ENCODE measurements at regions not wholly inside any gene's neighbourhood (a gene's known extent, or its start where the extent isn't known, plus 50 kb on each side); places are given as distances from the start of the nearest gene placed in this dataset.

DNA sequence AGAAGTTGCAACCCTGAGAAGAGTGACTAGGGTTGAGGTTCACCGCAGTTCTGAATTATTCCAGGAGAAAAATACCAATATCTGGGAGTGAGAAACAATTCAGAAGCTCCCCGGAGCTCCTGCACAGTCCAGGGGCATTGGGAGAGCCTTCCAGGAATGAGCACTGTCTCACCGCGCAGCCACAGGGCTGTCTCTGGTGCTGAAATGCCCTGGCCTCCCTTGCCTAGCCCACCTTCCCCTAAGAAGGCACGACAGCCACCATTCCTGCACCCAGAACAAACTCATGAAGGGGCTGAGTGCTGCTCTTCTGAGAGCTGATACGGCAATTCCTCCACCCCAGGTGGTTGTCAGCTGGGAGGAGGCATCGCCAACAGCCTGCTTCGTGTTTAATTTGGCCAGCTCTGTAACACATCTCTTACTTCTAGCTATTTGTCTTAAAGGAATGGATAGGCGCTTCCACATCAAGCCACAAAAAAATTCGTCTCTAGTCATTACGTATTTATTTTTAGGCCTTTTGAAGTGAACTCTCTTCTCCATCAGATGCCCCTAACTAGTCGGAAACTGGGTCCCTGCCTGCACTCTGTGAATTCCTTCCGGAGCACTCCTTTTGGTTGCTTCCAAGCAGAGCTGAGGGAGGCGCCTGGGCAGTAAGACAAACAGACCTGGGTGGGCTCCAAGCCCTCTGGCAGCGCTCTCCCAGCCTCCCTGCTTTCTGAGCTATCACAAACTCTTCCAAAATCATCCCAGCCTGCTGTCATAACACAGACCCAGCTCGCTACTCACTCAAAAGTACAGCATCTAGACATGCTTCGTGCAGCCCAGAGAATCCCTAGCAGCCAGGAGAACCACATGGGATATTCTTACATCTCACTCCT, 120.5 kb upstream of the CCDC68 start:
- TF ChIP-seq, protein P1, sequence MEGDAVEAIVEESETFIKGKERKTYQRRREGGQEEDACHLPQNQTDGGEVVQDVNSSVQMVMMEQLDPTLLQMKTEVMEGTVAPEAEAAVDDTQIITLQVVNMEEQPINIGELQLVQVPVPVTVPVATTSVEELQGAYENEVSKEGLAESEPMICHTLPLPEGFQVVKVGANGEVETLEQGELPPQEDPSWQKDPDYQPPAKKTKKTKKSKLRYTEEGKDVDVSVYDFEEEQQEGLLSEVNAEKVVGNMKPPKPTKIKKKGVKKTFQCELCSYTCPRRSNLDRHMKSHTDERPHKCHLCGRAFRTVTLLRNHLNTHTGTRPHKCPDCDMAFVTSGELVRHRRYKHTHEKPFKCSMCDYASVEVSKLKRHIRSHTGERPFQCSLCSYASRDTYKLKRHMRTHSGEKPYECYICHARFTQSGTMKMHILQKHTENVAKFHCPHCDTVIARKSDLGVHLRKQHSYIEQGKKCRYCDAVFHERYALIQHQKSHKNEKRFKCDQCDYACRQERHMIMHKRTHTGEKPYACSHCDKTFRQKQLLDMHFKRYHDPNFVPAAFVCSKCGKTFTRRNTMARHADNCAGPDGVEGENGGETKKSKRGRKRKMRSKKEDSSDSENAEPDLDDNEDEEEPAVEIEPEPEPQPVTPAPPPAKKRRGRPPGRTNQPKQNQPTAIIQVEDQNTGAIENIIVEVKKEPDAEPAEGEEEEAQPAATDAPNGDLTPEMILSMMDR (IDR thresholded peaks at IDR 0.05; ENCODE audit: insufficient read depth, low read depth, low read length): no peak
- no peak for TF ChIP-seq EZH2 (IDR thresholded peaks at IDR 0.05; ENCODE audit: insufficient read depth, low read length)

All from astrocyte (in vitro differentiated cells and primary cell).